ENCODE measurements at regions not wholly inside any gene's neighbourhood (a gene's known extent, or its start where the extent isn't known, plus 50 kb on each side); places are given as distances from the start of the nearest gene placed in this dataset.

DNA sequence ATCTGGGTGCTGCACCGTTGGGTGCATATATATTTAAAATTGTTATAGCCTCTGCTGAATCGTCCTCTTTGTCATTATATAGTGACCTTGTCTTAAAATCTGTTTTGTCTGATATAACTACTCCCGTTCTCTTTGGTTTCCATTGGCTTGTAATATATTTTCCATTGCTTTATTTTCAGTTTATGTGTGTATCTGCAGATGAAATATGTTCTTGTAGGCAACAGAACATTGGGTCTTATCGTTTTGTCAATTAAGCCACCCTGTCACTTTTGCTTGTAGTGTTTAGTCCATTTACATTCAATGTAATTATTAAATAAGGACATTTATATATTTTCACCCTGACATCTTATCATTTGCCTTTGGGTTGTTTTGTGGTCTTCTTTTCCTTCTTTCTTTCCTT lies 933.9 kb downstream of the EPHA7 start:
- TF ChIP-seq, protein P1, sequence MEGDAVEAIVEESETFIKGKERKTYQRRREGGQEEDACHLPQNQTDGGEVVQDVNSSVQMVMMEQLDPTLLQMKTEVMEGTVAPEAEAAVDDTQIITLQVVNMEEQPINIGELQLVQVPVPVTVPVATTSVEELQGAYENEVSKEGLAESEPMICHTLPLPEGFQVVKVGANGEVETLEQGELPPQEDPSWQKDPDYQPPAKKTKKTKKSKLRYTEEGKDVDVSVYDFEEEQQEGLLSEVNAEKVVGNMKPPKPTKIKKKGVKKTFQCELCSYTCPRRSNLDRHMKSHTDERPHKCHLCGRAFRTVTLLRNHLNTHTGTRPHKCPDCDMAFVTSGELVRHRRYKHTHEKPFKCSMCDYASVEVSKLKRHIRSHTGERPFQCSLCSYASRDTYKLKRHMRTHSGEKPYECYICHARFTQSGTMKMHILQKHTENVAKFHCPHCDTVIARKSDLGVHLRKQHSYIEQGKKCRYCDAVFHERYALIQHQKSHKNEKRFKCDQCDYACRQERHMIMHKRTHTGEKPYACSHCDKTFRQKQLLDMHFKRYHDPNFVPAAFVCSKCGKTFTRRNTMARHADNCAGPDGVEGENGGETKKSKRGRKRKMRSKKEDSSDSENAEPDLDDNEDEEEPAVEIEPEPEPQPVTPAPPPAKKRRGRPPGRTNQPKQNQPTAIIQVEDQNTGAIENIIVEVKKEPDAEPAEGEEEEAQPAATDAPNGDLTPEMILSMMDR (optimal IDR thresholded peaks at IDR 0.05 in 1 of 3, IDR thresholded peaks at IDR 0.05 in 1 of 3, conservative IDR thresholded peaks at IDR 0.05 in 1 of 3; ENCODE audit: extremely low read depth in 1 of 3, insufficient read depth in 2 of 3, low read length in 3 of 3), result no peak
- TF ChIP-seq EZH2 (IDR thresholded peaks at IDR 0.05; ENCODE audit: low read length), result no peak
- Histone ChIP-seq H3K9me1 (ENCODE audit: control insufficient read depth, extremely low read depth, insufficient read depth, low read length) (no peaks in the 10 kb centered on the region), H3K4me3 (ENCODE audit: control insufficient read depth in 2 of 3, extremely low read depth in 1 of 3, insufficient read depth in 2 of 3, low read depth in 1 of 3, low read length in 3 of 3) (no peak overlapping the region), H3K9ac (ENCODE audit: control insufficient read depth, extremely low read depth, insufficient read depth, low read length) (no peak overlapping the region), H3K4me1 (ENCODE audit: control insufficient read depth, extremely low read depth, insufficient read depth, low read length) (no peaks in the 10 kb centered on the region), H2AFZ (ENCODE audit: control insufficient read depth, low read length) (no peak overlapping the region), H3K9me3 (ENCODE audit: control insufficient read depth, low read depth, low read length) (peaks cover 2% of the 10 kb centered on the region), H3K4me2 (ENCODE audit: control insufficient read depth, extremely low read depth, insufficient read depth, low read depth, low read length) (no peak overlapping the region), H3K79me2 (ENCODE audit: control insufficient read depth, insufficient read depth, low read length) (no peaks in the 10 kb centered on the region), H3K27ac (ENCODE audit: control insufficient read depth, insufficient read depth, low read length) (no peak overlapping the region), H3K27me3 (ENCODE audit: control insufficient read depth, extremely low read depth, insufficient read depth, low read length) (no peaks in the 10 kb centered on the region), H3K36me3 (ENCODE audit: control insufficient read depth in 2 of 2, extremely low read depth in 1 of 2, insufficient read depth in 2 of 2, low read length in 2 of 2) (no peaks in the 10 kb centered on the region), H4K20me1 (ENCODE audit: control insufficient read depth, extremely low read depth, insufficient read depth, low read length) (no peaks in the 10 kb centered on the region)
- FAIRE-seq, result no peak
- dilution Hi-C loops (cut with MboI; ENCODE audit: extremely low pct_ligation_motif_present, low sequenced_read_pairs), result no loop called here
- no peak for DNase-seq (ENCODE audit: low read depth, low spot score)

DNA sequence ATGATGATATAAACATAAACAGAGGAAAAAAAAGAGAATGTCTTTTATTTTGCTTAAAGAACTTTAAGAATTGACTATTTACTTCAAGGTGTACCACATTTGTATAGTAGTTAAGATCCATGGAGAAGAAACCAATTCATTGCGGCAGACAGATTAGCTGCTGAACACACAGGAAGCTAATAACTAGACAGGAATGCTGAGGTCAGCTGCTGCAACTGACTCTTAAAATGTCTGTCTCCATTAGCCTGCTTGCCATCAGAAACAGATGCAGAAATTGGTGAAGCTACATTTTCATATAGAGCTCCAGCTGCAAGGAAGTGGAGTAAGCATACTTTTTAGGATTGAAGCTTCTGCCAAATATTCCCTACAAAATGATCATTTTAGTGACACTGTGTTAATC lies 939.5 kb downstream of the EPHA7 start:
- no peaks in the 10 kb centered on the region for H3K36me3 ChIP-seq (ENCODE audit: control insufficient read depth in 2 of 2, extremely low read depth in 1 of 2, insufficient read depth in 2 of 2, low read length in 2 of 2)
- H3K4me1 ChIP-seq (ENCODE audit: control insufficient read depth, extremely low read depth, insufficient read depth, low read length), result no peaks in the 10 kb centered on the region
- no peak overlapping the region for H3K4me3 ChIP-seq (ENCODE audit: control insufficient read depth in 2 of 3, extremely low read depth in 1 of 3, insufficient read depth in 2 of 3, low read depth in 1 of 3, low read length in 3 of 3)
- H3K79me2 ChIP-seq (ENCODE audit: control insufficient read depth, insufficient read depth, low read length), result no peaks in the 10 kb centered on the region
- dilution Hi-C loops (cut with MboI; ENCODE audit: extremely low pct_ligation_motif_present, low sequenced_read_pairs), result no loop called here
- DNase-seq (ENCODE audit: low read depth, low spot score) (no peak), FAIRE-seq (no peak)
- no peak overlapping the region for H2AFZ ChIP-seq (ENCODE audit: control insufficient read depth, low read length)
- no peaks in the 10 kb centered on the region for H4K20me1 ChIP-seq (ENCODE audit: control insufficient read depth, extremely low read depth, insufficient read depth, low read length)
- no peaks in the 10 kb centered on the region for H3K9me1 ChIP-seq (ENCODE audit: control insufficient read depth, extremely low read depth, insufficient read depth, low read length)
- no peak overlapping the region for H3K9ac ChIP-seq (ENCODE audit: control insufficient read depth, extremely low read depth, insufficient read depth, low read length)
- TF ChIP-seq, protein P1 (optimal IDR thresholded peaks at IDR 0.05 in 1 of 3, IDR thresholded peaks at IDR 0.05 in 1 of 3, conservative IDR thresholded peaks at IDR 0.05 in 1 of 3; ENCODE audit: extremely low read depth in 1 of 3, insufficient read depth in 2 of 3, low read length in 3 of 3), result no peak
- no peak for TF ChIP-seq EZH2 (IDR thresholded peaks at IDR 0.05; ENCODE audit: low read length)
- no peak overlapping the region for H3K4me2 ChIP-seq (ENCODE audit: control insufficient read depth, extremely low read depth, insufficient read depth, low read depth, low read length)
- H3K9me3 ChIP-seq (ENCODE audit: control insufficient read depth, low read depth, low read length), result no peaks in the 10 kb centered on the region
- H3K27ac ChIP-seq (ENCODE audit: control insufficient read depth, insufficient read depth, low read length), result no peak overlapping the region
- H3K27me3 ChIP-seq (ENCODE audit: control insufficient read depth, extremely low read depth, insufficient read depth, low read length), result no peaks in the 10 kb centered on the region

All from keratinocyte (primary cell).